ENCODE measurements at regions not wholly inside any gene's neighbourhood (a gene's known extent, or its start where the extent isn't known, plus 50 kb on each side); places are given as distances from the start of the nearest gene placed in this dataset.
"Not testable (repeated sequence)": the region's sequence is repeated elsewhere in the genome, so short reads cannot be mapped to it uniquely, and the experiment has no call there.

DNA sequence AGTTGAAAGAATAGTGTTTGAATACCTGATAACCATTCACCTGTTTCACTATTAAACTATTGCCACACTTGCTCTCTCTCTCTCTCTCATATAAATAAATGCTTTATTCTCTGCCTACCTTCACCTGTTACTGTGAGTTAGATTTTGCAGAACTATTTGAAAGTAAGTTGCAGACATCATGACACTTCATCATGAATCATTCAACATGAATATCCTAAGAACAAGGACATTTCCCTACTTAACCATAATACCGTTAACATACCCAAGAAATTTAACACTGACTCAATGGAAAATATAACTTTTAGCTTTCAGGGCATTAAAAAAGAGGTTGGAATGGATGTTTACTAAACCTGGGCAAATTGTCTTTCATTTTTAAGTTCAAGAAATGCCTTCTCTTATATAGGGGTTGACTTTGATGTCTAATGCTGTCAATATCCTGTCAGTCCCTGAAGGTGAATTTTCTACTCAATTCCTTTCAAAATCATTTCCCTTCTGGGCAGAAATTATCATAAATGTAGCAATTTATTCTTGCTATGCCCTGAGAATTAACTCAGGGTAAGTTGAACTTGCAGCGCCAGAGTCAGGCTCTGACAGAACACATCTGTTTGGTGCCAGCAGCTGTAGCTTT, 582.6 kb upstream of the TLE4 start:
- no peak for DNase-seq

DNA sequence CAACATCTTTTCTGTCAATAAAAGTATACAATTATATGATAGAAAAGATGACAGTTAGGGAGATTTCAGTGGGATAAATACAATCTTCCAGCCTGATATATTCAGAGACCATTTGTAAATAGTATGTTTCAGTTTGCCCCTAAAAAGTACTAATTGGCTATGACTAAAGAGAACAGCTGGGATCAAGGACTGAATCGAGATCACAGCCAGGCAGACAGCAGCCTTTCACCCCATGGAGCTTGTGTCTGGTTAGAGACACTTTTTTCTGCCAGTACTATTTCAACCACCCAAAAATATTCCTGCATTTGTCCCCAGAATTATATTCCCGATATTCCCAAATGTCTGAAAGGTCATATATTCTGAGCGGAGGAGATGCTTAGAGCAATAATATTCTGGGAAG, 577.3 kb upstream of the TLE4 start:
- DNase-seq: no peak

DNA sequence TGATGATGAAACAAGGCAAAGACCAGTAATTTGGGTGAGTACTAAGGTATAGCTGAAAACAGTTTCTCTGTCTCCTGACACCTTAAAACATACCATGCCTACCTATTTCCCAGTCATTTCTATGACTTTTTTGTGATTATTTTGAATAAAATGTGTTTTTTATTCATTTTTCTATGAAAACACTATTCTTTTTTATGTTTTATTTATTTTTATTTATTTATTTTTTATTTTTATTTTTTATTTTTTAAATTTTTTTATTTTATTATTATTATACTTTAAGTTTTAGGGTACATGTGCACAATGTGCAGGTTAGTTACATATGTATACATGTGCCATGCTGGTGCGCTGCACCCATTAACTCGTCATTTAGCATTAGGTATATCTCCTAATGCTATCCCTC, 576.8 kb upstream of the TLE4 start:
- DNase-seq: not testable (repeated sequence)

DNA sequence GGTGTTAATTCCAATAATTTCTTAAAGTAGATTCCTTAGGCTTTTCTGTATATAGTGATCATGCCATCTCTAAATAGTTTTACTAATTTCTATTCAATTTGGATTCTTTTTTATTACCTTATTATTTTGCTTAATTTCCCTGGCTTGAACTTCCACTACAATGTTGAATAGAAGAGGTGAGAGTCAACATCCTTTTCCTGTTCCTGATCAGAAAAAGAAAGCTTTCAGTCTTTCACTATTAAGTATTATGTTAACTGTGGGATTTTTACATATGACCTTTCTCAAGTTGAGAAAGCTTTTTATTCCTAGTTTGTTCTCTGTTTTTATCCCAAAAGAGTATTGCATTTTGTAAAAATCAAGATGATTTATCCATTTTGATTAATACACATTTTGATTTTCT, 574.5 kb upstream of the TLE4 start:
- DNase-seq: no peak

DNA sequence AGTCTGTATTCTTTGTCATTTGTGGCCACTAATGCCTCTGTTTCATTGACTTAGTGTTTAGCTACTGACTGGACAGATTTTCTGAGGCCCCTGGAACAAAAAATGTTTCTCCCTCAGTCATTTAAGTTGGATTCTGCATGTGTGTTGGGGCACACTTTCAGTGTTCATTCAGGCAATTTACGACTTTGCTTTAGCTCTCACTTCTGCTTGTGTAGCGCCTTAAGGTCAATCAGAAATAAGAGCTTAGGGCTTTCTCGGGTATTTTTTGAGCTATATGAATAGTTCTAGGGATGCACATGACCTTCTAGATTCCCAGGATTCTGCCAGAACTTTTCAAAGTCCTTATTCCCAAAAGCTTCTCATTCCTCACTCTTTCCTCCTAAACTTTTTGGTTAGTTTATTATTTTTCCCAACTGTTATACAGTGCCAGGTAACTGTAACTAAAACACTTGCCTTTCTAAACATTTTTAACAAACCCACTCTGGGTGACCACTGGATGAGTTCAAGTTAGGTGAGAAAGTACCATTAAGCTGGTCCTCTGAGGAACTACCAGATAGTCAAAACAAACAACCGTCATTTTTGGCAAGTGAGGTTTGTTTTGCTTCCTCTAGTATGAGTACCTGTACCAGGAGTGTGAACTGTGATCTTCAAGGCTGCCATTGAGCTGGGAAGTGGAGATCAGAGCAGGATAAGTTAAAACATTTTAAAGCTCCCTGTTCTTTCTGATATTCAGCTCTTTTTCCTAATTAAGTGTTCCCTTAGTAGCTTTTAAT, 571.3 kb upstream of the TLE4 start:
- no peak for DNase-seq

DNA sequence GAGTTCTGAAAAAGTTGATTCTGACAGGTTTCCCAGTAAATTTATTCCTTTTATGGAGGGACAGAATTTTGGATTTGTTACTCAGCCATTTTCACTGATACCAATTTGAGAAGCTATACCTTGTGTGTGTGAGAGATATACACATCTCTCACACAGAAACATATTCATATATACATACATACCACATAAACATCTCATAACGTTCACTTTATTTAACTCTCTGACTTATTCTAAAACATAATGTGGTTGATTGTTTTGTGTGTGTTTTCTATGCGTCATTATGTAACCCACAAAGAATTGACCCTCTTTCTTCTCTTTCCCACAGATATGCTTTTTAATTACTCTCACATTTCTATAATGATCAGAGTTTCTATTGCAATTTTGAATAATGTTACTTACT, 570.8 kb upstream of the TLE4 start:
- DNase-seq: no peak

DNA sequence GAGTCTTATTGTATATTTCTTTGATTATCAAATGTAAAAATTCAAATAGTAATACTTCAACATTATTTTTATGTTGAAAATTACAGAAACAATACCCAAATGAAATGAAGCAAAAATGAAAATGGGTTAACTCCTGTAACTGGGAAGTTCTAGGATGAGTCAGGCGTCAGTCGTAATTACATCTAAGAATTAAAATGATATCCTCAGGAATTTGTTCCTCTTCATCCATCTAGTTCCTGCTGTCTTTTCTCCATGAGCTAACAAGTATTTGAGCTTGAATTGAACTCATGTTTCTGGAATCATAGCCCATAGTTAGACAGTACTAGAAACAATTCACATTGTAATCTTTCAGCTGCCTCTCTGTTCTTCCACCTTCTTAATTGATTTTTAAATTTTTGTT, 568.3 kb upstream of the TLE4 start:
- DNase-seq: no peak

DNA sequence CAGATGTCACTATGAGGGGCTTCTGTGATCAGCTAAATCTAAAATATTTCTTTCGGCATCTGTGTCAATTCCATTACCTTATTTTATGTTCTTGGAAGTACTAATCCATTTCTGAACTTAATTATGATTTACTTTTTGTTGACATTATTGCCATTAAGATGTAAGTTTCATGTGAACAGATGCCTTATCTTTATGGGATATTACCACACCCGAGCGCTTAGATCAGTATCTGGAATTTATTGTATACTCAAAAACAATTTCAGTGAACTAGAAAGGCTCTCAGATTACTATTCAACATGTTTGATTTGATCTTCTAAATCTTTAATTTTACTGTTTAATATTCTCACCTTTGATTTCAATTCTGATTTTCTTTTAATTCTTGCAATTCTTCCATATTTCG, 567.7 kb upstream of the TLE4 start:
- DNase-seq: no peak

DNA sequence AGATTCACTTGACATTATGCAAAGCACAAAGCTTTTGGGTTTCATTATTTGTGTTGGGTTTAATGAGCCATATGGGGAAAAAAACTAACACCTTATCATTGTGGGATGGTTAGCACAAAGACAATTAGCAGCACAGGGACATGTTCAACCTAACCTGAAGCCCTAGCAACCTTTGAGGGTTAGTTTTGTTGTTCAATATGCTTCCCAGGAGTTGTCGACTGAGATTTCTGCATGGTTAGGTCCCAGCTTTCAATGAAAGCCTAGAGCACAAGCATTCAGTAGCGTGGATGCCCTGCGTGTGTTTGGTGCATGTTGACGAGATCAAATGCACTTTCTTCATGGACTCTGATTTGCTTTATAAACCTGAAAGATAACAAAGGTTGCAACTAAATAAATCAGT, 565.2 kb upstream of the TLE4 start:
- DNase-seq: no peak

DNA sequence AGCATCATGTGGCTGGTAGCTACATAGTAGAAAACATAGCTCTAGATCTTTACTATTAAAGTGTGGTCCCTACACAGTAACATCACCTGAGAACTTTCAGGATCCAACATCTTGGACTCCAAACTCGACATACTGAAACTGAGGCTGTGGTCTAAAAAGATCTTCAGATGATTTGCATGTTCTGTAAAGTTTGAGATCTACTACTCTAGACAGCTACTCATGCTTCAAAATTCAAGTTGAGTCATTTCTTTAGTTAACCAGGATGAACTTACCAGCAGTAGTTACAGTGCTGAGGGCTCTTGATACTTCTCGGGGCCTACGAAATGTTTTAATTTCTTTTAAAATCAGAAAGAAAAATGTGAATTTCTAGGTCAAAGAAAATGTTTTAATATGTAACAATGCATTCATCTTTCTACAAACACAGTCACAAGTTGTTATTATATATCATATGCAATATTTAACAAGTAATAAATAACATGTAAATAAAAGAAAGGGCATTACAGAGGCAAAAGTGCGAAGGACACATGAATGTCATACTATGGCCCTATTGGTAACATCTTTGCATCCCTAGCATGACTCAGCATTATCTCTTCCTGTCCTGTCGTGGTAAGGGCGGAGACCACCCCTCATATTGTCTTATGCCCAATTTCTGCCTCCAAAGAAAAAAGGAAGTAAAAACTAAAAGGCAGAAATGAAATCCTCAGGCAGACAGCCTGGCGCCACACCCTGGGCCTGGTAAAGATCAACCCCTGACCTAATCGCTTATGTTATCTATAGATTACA, 563.9 kb upstream of the TLE4 start:
- DNase-seq: peak; percentile 61

DNA sequence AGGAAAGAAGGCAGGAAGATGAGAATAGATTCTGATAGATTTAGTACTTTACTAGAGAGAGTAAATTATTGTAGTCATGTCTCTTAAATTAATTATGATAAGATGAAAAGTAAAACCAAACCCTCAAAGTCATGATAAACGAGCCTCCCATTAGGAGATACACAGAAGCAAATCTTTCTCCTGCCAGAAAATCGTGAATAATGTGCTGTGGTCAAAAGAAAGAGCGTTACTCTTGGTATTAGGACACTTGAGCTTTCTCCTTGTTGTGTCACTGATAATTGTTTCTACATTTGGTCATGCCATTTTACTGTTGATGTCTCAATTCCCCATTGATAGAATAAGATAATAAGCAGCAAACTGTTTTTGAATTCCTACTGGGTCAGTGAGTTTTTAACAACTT, 562.8 kb upstream of the TLE4 start:
- no peak for DNase-seq

DNA sequence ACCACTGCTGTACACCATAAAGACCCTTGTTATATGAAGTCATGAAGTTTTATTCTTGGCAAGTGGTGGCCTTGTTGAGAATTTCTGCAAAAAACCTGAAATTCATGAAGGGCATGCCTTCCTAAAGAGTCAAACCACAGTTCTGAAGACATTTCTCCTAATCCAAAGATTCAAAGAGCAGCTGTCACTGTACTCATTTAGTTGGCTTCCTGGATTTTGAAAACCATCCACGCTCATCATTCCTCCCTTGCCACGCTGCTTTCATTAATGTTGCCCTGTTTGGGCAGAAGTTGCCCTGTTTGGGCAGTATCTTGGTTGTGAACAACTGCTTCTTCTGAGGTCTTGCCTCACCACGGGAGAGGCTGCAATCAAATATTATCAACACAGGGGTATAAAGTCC, 560.3 kb upstream of the TLE4 start:
- no peak for DNase-seq

DNA sequence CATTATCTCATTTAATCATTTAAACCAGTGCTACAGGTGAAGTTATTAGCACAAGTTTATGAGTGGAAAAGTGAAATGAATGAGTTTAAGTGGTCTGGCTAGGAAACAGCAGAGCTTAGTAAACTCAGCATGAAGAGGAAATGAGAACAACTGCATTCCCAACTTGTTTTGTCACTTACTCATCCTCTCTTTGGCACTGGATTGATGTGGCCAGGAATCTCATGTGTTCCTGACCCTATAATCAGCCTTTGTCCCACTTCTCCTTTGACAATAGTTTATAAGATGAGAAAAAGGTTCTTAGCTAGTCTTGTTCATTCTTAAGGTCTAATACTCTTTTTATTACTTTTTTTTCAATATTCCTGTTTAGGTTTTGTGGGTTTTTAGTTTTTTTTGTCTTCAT, 559.2 kb upstream of the TLE4 start:
- DNase-seq: no peak

DNA sequence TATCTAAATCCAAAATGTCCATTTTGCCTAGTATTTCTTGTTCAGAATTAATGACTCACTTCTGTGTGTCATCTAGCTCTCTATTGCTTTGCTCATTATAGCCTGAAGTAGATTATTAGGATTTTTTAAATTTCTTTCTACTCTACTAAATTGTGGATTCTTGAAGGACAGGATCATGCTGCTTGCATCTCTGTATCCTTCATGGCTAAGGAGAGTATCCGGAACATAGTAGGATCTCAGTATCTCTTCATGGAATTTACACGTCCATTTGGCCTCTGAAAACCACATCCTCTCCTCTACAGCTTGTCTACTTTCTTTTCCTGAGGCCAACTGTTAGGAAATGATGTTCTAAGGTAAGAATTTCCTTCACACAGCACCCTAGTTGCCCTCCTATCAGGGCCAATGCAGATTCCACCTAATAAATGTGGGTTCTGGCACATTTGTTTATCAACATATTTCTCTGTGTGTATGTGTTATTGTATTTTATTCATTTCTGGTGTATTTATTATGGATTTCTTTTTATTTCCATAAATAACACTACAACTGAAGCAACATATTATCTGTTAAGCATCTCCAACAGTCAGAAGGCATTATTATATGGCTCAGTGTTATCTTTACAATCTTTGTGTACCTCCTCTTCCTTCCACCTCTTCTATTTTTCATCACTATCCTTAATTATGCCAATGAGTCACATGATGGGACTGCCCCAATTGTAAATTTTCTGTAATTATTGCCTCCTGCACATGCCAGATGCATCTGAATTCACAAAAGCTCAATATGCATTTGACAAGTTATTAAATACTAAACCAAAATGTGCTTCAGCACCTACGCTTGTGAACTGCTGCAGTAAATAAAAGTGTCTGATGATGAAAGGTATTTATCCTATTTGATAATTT, 557.8 kb upstream of the TLE4 start:
- DNase-seq: no peak

DNA sequence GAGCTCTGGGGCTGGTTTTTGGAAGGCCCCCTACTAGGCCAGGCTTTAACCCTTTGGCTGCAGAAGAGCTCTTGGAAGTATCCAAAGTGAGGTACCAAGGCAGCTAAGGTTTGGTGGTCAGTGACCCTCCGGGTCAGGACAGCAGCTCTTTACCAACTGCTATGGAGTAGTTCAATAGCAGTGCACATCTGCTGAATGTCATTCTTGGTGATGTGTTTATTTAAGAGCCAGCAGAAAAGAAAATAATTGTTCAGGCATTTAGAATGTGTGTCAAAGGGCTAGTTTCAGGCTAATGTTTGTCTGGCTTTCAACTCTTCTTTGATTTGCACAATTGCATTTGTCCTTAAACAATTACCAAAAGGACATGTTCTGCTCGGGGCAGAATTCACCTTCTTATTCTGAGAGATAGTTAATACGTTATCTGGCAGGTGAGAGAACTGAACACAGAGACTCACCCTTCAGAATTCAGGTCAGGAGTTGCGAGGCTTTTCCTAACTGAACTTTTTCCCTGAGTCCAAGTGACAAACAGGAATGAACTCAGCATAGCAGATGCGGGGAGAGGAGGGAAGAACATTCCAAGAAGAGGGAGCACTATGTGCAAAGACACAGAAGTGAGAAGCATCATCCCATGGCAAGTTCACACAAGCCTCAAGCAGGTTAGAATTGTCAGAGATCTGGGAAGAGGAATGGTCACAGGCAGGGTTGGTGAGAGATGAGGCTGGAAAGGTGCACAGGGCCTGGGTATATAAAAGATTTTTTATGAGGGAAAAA, 556.7 kb upstream of the TLE4 start:
- no peak for DNase-seq

DNA sequence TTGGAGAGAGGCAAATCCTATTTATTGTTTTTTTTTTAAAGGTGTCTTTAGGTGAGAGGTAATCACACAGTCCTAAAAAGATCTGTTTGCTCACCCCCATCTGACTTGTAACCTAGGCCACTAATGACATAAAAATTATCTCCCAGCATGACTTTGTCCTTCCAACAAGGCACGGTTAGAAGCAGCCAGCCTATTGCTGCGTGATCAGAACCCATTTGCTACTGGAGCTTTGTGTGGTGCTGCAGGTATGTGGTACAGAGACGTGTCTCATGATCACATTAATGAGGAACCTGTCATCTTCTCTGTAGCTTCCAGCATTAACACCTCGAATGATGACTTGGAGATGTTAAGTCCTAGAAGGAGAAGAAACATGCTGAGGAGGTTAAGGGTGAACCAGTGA, 555.8 kb upstream of the TLE4 start:
- DNase-seq: no peak

DNA sequence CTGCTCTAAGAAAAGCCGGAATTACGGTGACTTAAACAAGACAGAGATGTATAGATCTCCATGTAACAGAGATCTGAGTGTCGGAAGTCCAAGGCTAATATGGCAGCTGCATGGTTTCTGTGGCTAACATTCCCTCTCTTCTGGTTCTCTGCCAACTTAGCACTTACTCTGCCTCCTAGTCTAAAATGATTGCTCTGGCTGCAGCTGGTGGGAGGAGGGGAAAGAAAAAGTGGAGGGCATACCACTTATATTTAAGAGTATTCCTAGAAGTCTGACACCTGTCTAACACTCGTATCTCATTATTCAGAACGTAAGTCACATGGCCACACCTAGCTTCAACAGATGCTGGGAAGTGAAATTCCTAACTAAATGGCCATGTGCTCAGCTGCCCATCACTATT, 551.5 kb upstream of the TLE4 start:
- DNase-seq: no peak

DNA sequence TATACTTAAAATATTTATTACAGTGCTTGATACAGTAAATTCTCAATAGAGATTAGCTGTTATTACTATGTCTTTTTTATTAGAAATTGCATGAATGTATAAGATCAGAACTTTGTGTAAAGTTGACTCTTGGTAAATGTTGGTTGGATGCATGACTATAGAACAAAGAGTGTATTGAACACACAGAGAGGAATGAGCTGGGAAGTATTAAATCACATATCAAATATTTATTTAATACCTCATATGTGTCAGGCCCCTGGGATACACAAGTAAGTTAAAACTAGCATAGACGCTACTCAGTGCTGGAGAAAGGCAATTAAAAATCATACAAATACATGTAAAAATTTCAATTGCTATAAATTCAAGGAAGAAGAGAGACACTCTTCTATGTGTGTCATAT, 550.7 kb upstream of the TLE4 start:
- DNase-seq: no peak

DNA sequence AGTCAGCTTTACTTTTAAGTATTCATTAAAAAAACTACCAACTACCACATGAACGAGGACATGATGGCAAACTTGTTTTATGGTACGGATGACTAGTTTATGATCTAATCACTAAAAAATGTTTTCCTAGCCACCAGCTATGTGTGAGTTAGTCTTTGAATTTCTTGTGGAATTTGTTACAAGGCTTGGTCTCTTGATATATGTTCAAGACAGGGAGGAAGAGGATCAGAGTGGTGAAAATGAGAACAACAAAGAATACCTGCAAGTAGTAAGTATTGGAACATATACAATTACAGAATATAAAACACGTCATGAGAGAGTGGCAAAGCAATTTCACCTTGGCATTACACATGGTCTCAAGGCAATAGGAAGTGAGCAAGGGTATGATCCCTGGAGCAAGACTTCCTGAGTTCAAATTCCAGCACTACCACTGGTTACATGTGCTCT, 548.6 kb upstream of the TLE4 start:
- no peak for DNase-seq

DNA sequence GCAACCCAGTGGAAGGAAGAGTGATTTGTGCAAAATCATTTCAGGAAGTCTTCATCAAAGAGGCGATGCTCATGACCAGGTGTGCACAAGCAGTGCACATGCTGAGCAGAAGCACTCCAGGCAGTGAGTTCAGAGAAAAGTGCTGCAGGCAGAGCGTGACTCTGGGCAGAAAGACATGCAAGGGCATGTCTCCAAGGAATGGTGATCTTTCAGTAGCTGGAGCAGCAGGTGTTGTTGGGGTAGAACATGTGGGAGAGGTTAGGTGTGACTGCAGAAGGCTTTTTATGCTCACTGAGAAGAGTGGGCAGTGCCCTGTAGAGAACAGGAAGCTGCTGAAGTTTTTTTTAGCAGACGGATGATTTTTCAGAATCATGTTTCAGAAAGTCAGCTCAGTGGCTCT, 545.4 kb upstream of the TLE4 start:
- no peak for DNase-seq

DNA sequence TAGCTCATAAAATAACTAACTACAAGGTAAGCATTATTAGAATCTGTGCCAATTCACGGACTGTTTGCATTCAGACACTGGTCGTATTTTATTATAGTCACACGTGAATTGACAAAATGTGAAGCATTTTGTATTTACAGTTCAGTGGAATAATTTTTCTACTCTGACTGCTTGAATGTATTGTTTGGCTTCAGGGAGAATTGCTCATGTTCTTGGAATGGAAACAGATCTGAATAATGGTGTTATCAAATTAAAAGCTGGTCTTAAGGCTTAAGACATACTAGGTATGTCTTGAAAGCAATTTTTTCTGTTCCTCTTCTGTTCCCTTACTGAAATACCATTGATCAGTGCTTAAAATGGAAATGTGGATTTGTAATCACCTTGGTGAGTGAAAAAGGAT, 543.7 kb upstream of the TLE4 start:
- DNase-seq: no peak

DNA sequence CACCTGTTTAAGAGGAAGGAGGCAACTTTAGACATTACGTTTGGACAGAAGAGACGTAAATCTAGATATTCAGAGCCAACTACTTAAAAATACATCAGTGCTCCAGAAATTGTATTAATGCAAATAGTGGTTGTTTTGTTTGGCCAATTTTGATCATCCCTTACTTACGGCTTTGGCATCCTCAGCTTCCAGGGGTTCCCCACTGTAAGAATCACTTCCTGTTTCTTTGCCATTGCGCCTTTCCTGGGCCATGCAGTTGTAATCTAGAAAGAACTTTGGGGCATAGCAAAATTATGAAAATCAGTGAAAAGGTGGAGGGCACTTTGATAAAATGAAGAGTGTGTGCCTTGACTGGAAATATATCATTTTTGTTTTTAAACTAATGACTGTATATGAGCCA, 537.2 kb upstream of the TLE4 start:
- no peak for DNase-seq
